ENCODE measurements at regions not wholly inside any gene's neighbourhood (a gene's known extent, or its start where the extent isn't known, plus 50 kb on each side); places are given as distances from the start of the nearest gene placed in this dataset.

- ChIA-PET POLR2A (no interaction called here), CTCF (no interaction called here)
- peak; percentile 19 for DNase-seq (ENCODE audit: low read depth, low spot score)
- TF ChIP-seq CTCF (IDR thresholded peaks at IDR 0.05; ENCODE audit: insufficient read depth, low read length, missing control alignments), result no peak
- no peak overlapping the region for H3K4me3 ChIP-seq (ENCODE audit: low read depth, low read length)
These were observed 102.5 kb downstream of the PRL start for GRCh38 chr6:22194188-22194921.

GRCh38 chr6:22199771-22200170, 97.1 kb downstream of the PRL start:
- no peak overlapping the region for H3K4me3 ChIP-seq (ENCODE audit: low read depth, low read length)
- no peak for TF ChIP-seq CTCF (IDR thresholded peaks at IDR 0.05; ENCODE audit: insufficient read depth, low read length, missing control alignments)
- DNase-seq (ENCODE audit: low read depth, low spot score), result no peak
- ChIA-PET POLR2A (no interaction called here), CTCF (no interaction called here)

GRCh38 chr6:22204153-22204552, 92.7 kb downstream of the PRL start:
- H3K4me3 ChIP-seq (ENCODE audit: low read depth, low read length), result no peak overlapping the region
- POLR2A ChIA-PET, result no interaction called here
- CTCF ChIA-PET, result no interaction called here
- DNase-seq (ENCODE audit: low read depth, low spot score), result no peak
- TF ChIP-seq CTCF (IDR thresholded peaks at IDR 0.05; ENCODE audit: insufficient read depth, low read length, missing control alignments), result no peak

GRCh38 chr6:22205266-22205665, 91.6 kb downstream of the PRL start:
- H3K4me3 ChIP-seq (ENCODE audit: low read depth, low read length), result no peak overlapping the region
- CTCF ChIA-PET, result no interaction called here
- POLR2A ChIA-PET, result interaction anchor here (0.6 kb wide), 1 partner anchor 103 kb away, joined by 3 read pairs; no protein-coding TSS in a partner anchor
- no peak for TF ChIP-seq CTCF (IDR thresholded peaks at IDR 0.05; ENCODE audit: insufficient read depth, low read length, missing control alignments)
- no peak for DNase-seq (ENCODE audit: low read depth, low spot score)

- H3K4me3 ChIP-seq (ENCODE audit: low read depth, low read length), result no peak overlapping the region
- ChIA-PET CTCF (no interaction called here), POLR2A (no interaction called here)
- no peak for DNase-seq (ENCODE audit: low read depth, low spot score)
- no peak for TF ChIP-seq CTCF (IDR thresholded peaks at IDR 0.05; ENCODE audit: insufficient read depth, low read length, missing control alignments)
These were observed 90.7 kb downstream of the PRL start for GRCh38 chr6:22206106-22206505.

- no peak overlapping the region for H3K4me3 ChIP-seq (ENCODE audit: low read depth, low read length)
- TF ChIP-seq CTCF (IDR thresholded peaks at IDR 0.05; ENCODE audit: insufficient read depth, low read length, missing control alignments), result no peak
- CTCF ChIA-PET, result no interaction called here
- DNase-seq (ENCODE audit: low read depth, low spot score), result no peak
- POLR2A ChIA-PET, result no interaction called here
These were observed 88.8 kb downstream of the PRL start for GRCh38 chr6:22208026-22208425.

Data from AG04449 (cell line).